GM19455 (cell line): ENCODE measurements at regions not wholly inside any gene's neighbourhood (a gene's known extent, or its start where the extent isn't known, plus 50 kb on each side); places are given as distances from the start of the nearest gene placed in this dataset.

ENCODE experiments used
- ATAC-seq: cut with Tn5 transposase; IDR thresholded peaks from one replicate; pipeline ENCODE4 v1.9.1; 2021; ENCODE audit not compliant: unreplicated experiment

GRCh38 chrX:120819126-120819525 lies 56.5 kb downstream of the CT47B1 start:
- no peak for ATAC-seq

GRCh38 chrX:120813982-120814381 lies 61.7 kb downstream of the CT47B1 start:
- no peak for ATAC-seq

DNA sequence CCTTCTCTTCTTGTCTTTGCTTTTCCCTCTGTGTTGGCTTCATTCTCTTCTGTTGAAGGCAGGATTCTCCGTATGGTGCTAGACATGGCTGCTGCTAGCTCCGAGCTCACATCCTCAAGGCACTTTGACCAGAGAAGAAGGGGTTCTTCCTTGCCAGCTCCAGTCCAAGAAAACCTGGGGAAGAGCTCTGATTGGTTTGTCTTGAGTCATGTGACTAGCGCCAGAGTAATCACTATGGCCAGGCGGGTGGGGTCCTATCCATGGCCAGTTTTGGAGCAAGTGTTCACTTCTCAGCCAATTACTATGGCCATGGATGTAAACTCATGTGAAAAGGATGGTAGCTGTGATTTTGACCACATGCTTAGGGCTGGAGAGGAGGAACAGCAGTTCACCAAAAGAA lies 74.2 kb downstream of the CT47B1 start:
- no peak for ATAC-seq

DNA sequence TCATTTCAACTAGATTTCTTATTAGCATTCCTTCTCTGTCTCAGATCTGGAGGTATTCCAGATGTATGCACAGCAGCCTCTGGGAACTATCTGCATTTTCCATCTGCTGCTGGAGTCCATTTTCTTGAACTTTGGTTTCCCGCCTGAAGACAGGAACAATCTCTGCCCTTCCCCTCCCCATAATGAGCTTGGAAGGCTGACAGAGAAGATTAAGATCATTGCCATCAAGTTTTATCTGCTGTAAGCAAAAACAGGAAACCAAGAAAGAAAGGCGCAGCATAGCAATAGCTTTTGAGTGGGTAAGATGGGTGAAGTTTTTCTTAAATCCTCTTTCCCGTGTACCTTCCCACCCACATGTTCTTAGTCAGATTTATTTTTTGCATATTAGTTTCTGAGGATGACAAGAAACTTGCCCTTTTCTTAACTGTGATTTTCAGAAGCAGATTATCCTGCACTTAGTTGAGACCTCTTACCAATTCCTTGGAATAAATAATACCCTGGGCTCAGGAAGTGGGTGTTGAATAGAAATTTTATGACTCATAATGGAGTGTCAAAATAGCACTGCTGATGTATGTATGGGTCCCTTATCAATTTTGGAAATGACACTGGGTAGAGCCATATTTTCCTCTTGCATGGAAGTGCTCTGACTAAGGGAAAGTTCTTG lies 78.3 kb downstream of the CT47B1 start:
- ATAC-seq = no peak

DNA sequence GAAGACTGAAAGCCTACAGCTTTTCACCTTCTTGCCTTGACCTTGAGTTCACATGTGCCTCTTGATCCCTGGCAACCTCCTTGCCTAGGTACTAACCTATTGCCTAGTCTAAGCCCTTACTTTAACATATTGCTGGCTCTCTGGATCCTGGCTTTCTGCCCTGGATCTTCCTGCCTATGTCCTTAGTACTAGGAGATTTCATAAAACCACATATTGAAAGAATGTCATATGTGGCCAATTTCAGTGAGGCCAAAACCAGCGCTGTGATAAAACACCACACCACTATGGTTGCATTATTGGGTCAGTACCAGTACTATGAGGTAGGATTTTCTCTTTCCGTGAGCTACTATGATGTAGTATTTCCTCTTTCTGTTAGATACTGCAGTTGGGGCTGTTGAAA lies 80.4 kb downstream of the CT47B1 start:
- no peak for ATAC-seq

- no peak for ATAC-seq
Observed at GRCh38 chrX:120794525-120794975, 81.1 kb downstream of the CT47B1 start.

DNA sequence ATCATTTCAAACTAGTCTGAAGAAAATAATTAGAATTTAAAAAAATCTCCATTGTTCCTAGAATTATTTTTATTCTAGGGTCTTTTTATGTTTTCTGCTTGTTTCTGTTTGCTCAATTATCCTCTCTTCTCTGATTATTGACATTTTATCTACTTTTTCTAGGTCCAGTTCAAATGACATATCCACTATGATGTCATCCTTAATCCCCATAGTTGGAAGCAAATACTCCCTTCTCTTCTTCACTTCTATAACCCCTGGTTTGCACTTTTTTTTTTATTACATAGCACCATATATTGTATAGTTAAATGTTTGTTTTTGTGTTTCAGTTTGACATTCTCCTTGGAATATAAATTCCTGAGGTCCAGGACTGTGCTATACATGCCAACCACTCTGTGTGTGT lies 82.6 kb downstream of the CT47B1 start:
- ATAC-seq = no peak

GRCh38 chrX:120791013-120791643 lies 84.5 kb downstream of the CT47B1 start:
- no peak for ATAC-seq

DNA sequence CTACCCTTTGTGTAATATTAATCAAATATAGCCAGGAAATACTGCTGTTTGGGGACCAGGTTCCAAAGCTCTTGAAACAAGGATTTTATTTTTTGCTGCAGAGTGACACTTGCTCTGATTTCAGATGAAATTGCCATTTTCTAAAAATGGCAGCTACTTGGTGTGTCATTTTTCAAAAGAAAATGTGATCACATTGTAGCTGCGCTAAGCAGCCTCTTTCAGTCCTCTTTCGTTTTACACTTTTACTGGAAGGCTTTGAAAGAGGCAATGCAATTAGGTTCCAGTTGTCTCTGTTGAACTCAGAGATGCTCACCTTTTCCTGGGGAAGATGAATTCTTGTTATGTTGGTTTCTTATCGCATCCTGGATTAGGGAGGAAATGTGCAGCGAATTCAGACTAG lies 85.1 kb downstream of the CT47B1 start:
- no peak for ATAC-seq

GRCh38 chrX:120790118-120790517 lies 85.5 kb downstream of the CT47B1 start:
- no peak for ATAC-seq

GRCh38 chrX:120781403-120781802 lies 94.3 kb downstream of the CT47B1 start:
- no peak for ATAC-seq

- no peak for ATAC-seq
Observed at GRCh38 chrX:120775959-120776358, 99.7 kb downstream of the CT47B1 start.

DNA sequence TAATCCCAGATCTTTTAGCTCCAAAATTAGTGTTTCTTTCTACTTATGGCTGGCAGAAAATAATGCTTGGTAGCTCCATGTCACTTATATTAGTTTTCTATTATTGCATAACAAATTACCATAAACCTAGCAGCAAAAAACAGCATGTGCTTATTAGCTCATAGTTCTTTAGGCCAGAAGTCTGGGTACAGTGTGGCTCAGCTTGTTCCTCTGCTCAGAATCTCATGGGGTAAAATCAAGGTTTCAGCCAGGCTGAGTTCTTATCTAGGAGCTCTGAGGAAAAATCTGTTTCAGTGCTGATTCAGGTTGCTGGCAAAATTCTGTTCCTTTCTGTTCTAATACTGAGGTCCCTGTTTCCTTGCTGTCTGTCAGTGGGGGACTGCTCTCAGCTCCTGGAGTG lies 101.1 kb downstream of the CT47B1 start:
- no peak for ATAC-seq

GRCh38 chrX:120773801-120774200 lies 101.9 kb downstream of the CT47B1 start:
- ATAC-seq = no peak

- ATAC-seq = no peak
Observed at GRCh38 chrX:120769576-120770341, 105.9 kb downstream of the CT47B1 start.

- ATAC-seq = no peak
Observed at GRCh38 chrX:120768681-120769080, 107.0 kb downstream of the CT47B1 start.

DNA sequence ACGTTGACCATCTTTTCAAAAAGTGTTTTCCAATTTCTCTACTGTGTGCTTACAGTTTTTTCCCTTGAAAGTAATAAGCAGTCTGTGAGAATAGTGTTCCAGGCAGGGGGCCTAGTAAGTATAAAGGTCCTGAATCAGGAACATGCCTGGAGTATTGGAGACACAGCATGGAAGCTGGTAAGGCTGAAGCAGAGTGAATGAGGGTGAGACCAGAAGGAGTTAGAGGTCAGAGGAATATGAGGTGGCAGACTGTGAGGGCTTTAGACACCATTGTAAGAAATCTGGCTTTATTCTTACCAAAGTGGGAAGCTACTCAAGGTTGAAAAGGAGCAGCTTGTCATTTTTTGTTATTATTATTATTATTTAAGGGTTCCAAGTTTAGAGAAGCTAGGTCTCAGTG lies 107.4 kb downstream of the CT47B1 start:
- no peak for ATAC-seq

DNA sequence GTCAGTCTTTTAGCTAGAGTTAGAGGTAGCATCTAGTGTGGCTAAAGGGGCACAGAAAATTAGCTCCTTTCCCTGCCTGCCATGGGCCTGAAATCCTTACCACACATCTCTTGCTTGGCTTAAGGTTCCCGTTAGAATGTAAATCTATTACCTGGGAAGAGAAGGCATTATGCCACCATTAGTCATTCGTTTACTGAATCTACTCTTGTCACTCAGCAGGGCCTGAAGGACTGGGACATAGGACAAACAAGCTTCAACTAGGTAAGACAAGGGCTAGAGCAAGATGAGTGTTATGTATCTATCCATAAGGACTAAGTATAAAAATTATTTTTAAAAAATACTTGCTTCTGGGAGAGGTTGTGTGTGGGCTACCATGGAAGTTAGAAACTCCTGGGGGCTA lies 112.4 kb downstream of the CT47B1 start:
- ATAC-seq = no peak

GRCh38 chrX:120761810-120762209 lies 113.9 kb downstream of the CT47B1 start:
- ATAC-seq = no peak

DNA sequence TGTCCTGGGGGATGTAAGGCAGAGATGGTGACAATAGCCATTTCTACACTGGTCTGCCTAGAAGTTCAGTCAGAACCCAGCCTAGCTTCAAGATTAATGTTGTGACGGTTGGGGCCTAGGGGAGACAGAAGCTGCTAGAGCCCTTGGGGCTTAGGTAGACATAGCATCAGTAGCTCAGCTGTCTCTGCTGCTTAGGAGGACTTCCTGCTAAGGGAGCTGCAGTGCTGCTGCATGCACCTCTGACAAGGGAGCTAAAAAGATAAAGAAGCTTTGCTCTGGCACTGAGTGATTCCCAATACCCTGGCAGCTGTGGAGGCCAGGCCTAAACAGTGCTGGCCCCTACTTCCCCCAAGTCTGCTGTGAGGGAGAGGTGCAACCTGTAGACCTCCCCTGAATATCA lies 116.0 kb downstream of the CT47B1 start:
- no peak for ATAC-seq

DNA sequence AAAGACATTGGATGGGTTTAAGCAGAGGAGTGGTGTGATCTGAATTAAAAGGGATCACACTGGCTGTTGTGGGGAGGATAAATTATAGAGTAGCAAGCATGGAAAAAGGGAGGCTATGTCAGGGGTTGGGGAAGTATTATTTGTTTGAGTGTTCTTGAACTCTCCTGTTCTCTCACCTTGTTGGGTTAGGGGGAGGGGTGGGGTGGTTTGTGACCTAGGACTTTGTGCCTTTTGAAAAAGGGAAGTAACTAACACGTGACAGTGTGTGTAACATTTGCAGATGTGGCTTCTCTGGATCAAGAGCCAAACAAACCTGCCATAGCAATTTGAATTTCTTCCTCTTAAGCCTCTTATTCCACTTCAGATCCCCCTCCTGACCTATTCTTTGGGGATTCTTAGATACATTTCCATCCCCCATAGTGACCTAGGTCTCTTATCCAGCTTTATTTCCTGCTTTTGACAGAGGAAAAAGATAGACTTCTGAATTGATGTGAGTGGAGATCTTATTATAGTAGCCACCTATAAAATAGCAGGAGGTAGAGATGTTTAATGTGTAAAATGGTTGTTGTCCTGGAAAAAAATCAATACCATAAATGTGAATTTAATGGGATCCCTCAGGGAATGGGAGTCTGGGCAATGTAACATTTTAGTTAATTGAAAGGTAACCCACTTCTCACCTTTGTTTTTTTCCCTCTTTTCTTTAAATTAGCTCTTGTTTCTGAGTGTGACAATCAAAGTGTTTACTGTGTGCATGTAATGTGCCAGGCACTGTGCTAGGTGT lies 120.4 kb downstream of the CT47B1 start:
- ATAC-seq = peak; percentile 64
